ENCODE measurements at regions not wholly inside any gene's neighbourhood (a gene's known extent, or its start where the extent isn't known, plus 50 kb on each side); places are given as distances from the start of the nearest gene placed in this dataset.

DNA sequence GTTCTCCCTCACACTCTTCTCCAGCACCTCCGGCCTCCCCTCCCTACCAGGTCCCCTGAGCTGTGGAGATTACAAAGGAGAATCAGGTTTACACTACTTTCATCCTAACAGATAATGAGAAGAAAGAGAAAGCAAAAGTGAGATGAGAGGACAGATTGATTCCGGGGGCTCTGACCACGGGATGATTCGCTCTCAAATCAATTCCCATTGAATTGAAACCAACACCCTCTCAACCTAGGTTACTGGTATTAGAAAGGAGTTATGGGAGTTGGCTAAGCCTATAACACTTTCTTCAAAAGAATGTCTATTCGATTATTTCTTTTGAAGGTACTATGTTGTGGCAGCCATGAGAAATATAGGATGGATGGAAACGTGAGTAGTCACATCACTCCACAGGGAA, 386.2 kb upstream of the TNP1 start:
- Mint-ChIP-seq H3K9me3 (ENCODE audit: unreplicated experiment) (no peaks in the 10 kb centered on the region), H3K4me1 (ENCODE audit: unreplicated experiment) (no peaks in the 10 kb centered on the region), H3K27me3 (ENCODE audit: unreplicated experiment) (no peaks in the 10 kb centered on the region), H3K36me3 (ENCODE audit: low read depth, unreplicated experiment) (no peaks in the 10 kb centered on the region), H3K4me3 (ENCODE audit: unreplicated experiment) (no peak overlapping the region), H3K27ac (ENCODE audit: unreplicated experiment) (no peak overlapping the region)
- no peak for DNase-seq (ENCODE audit: low spot score)
- TF ChIP-seq, protein P1, sequence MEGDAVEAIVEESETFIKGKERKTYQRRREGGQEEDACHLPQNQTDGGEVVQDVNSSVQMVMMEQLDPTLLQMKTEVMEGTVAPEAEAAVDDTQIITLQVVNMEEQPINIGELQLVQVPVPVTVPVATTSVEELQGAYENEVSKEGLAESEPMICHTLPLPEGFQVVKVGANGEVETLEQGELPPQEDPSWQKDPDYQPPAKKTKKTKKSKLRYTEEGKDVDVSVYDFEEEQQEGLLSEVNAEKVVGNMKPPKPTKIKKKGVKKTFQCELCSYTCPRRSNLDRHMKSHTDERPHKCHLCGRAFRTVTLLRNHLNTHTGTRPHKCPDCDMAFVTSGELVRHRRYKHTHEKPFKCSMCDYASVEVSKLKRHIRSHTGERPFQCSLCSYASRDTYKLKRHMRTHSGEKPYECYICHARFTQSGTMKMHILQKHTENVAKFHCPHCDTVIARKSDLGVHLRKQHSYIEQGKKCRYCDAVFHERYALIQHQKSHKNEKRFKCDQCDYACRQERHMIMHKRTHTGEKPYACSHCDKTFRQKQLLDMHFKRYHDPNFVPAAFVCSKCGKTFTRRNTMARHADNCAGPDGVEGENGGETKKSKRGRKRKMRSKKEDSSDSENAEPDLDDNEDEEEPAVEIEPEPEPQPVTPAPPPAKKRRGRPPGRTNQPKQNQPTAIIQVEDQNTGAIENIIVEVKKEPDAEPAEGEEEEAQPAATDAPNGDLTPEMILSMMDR (IDR thresholded peaks at IDR 0.05; ENCODE audit: unreplicated experiment) = no peak

GRCh38 chr2:217244815-217245214, 385.0 kb upstream of the TNP1 start:
- Mint-ChIP-seq H3K36me3 (ENCODE audit: low read depth, unreplicated experiment) (no peaks in the 10 kb centered on the region), H3K27ac (ENCODE audit: unreplicated experiment) (no peak overlapping the region), H3K27me3 (ENCODE audit: unreplicated experiment) (no peaks in the 10 kb centered on the region), H3K9me3 (ENCODE audit: unreplicated experiment) (no peaks in the 10 kb centered on the region), H3K4me1 (ENCODE audit: unreplicated experiment) (no peaks in the 10 kb centered on the region), H3K4me3 (ENCODE audit: unreplicated experiment) (no peak overlapping the region)
- TF ChIP-seq, protein P1 (IDR thresholded peaks at IDR 0.05; ENCODE audit: unreplicated experiment) = no peak
- DNase-seq (ENCODE audit: low spot score) = no peak

- Mint-ChIP-seq H3K27me3 (ENCODE audit: unreplicated experiment) (peaks cover 1% of the 10 kb centered on the region), H3K36me3 (ENCODE audit: low read depth, unreplicated experiment) (no peaks in the 10 kb centered on the region), H3K9me3 (ENCODE audit: unreplicated experiment) (no peaks in the 10 kb centered on the region), H3K27ac (ENCODE audit: unreplicated experiment) (no peak overlapping the region), H3K4me1 (ENCODE audit: unreplicated experiment) (no peaks in the 10 kb centered on the region), H3K4me3 (ENCODE audit: unreplicated experiment) (no peak overlapping the region)
- DNase-seq (ENCODE audit: low spot score) = no peak
- TF ChIP-seq, protein P1 (IDR thresholded peaks at IDR 0.05; ENCODE audit: unreplicated experiment) = no peak
Observed at GRCh38 chr2:217242947-217243346, 383.1 kb upstream of the TNP1 start.

DNA sequence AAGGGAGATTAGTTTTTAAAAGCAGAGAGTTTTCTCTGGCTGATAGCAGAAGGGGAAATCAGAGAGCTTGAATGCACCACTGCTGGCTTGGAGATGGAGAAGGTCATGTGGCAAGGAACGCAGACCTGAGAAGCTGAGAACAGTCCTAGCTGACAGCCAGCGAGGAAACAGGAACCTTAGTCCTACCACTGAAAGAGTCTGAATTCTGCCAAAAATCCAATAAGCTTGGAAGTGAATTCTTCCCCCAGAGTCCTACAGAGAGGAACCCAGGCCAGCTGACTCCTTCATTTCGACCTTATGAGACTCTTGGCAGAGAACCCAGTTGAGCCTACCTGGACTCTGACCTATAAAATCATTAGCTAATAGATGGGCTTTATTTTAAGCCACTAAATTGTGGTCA, 371.9 kb upstream of the TNP1 start:
- TF ChIP-seq, protein P1 (IDR thresholded peaks at IDR 0.05; ENCODE audit: unreplicated experiment) = no peak
- Mint-ChIP-seq H3K36me3 (ENCODE audit: low read depth, unreplicated experiment) (no peaks in the 10 kb centered on the region), H3K27ac (ENCODE audit: unreplicated experiment) (no peak overlapping the region), H3K9me3 (ENCODE audit: unreplicated experiment) (no peaks in the 10 kb centered on the region), H3K4me1 (ENCODE audit: unreplicated experiment) (no peaks in the 10 kb centered on the region), H3K27me3 (ENCODE audit: unreplicated experiment) (no peaks in the 10 kb centered on the region), H3K4me3 (ENCODE audit: unreplicated experiment) (no peak overlapping the region)
- no peak for DNase-seq (ENCODE audit: low spot score)

DNA sequence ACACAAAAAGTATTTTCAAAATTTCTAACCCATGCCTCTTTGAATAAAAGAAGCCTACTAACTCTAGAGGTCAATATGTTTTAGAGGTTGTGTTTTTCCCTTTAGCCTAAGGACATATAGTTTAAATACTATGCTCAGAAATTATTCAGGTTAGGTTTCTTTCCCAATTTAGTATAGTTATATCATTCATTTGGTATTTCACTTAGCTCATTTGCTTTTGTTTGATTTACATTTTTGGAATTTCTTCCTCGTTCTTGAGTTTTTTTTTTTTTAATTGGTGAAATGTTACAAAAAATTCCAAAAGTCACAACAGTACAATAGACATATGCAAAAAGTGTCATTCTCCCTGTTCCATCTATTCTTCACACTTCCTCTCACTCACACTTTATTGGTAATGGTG, 371.3 kb upstream of the TNP1 start:
- DNase-seq (ENCODE audit: low spot score) = no peak
- Mint-ChIP-seq H3K9me3 (ENCODE audit: unreplicated experiment) (no peaks in the 10 kb centered on the region), H3K4me3 (ENCODE audit: unreplicated experiment) (no peak overlapping the region), H3K4me1 (ENCODE audit: unreplicated experiment) (no peaks in the 10 kb centered on the region), H3K27ac (ENCODE audit: unreplicated experiment) (no peak overlapping the region), H3K27me3 (ENCODE audit: unreplicated experiment) (no peaks in the 10 kb centered on the region), H3K36me3 (ENCODE audit: low read depth, unreplicated experiment) (no peaks in the 10 kb centered on the region)
- TF ChIP-seq, protein P1 (IDR thresholded peaks at IDR 0.05; ENCODE audit: unreplicated experiment) = no peak
